ENCODE measurements at regions not wholly inside any gene's neighbourhood (a gene's known extent, or its start where the extent isn't known, plus 50 kb on each side); places are given as distances from the start of the nearest gene placed in this dataset.
"Not testable (repeated sequence)": the region's sequence is repeated elsewhere in the genome, so short reads cannot be mapped to it uniquely, and the experiment has no call there.

GRCh38 chr3:11733914-11734313 is 90.2 kb upstream of the VGLL4 start:
- Histone ChIP-seq H3K9me3 (no peaks in the 10 kb centered on the region), H3K4me3 (no peak overlapping the region), H3K36me3 (no peaks in the 10 kb centered on the region), H3K27ac (no peak overlapping the region), H3K27me3 (no peaks in the 10 kb centered on the region), H3K4me1 (no peaks in the 10 kb centered on the region), H3K9ac (ENCODE audit: low read depth in 2 of 2, low read length in 2 of 2) (no peak overlapping the region)
- no peak for DNase-seq
- intact Hi-C loops (cut with DNase I): no loop called here
- TF ChIP-seq CTCF (IDR thresholded peaks at IDR 0.05): no peak

GRCh38 chr3:11727207-11727606 is 83.5 kb upstream of the VGLL4 start:
- H3K27me3 ChIP-seq: no peaks in the 10 kb centered on the region
- no peak overlapping the region for H3K4me3 ChIP-seq
- no peaks in the 10 kb centered on the region for H3K9me3 ChIP-seq
- DNase-seq: no peak
- no peak for TF ChIP-seq CTCF (IDR thresholded peaks at IDR 0.05)
- H3K27ac ChIP-seq: no peak overlapping the region
- no peak overlapping the region for H3K9ac ChIP-seq (ENCODE audit: low read depth in 2 of 2, low read length in 2 of 2)
- H3K36me3 ChIP-seq: no peaks in the 10 kb centered on the region
- intact Hi-C loops (cut with DNase I): no loop called here
- H3K4me1 ChIP-seq: no peaks in the 10 kb centered on the region

DNA sequence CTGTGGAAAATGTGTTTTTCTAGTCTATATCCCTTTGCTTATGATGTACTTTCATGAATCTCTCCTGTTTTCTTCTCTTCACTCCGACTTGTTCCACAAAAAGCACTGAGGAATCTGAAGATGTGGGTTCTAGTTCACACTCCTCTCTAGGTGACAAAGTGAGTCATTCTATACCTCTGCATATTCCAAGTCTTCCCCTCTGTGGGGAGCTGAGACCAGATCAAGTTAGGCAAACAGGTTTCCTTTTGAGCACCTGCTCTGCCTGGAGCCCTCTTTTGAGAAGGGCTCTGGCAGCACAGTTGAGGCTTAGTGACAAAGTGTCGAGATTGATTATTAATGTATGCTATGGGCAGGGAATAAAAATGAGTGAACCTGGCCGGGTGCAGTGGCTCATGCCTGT is 82.4 kb upstream of the VGLL4 start:
- Histone ChIP-seq H3K27ac (no peak overlapping the region), H3K4me3 (no peak overlapping the region), H3K9ac (ENCODE audit: low read depth in 2 of 2, low read length in 2 of 2) (no peak overlapping the region), H3K9me3 (no peaks in the 10 kb centered on the region), H3K36me3 (no peaks in the 10 kb centered on the region), H3K27me3 (no peaks in the 10 kb centered on the region), H3K4me1 (no peaks in the 10 kb centered on the region)
- intact Hi-C loops (cut with DNase I): no loop called here
- DNase-seq: no peak
- TF ChIP-seq CTCF (IDR thresholded peaks at IDR 0.05): no peak

GRCh38 chr3:11725340-11725641 is 81.6 kb upstream of the VGLL4 start:
- H3K9ac ChIP-seq (ENCODE audit: low read depth in 2 of 2, low read length in 2 of 2); H3K4me1 ChIP-seq; intact Hi-C loops (cut with DNase I); DNase-seq; H3K27me3 ChIP-seq; H3K4me3 ChIP-seq; H3K36me3 ChIP-seq; H3K27ac ChIP-seq; H3K9me3 ChIP-seq: not testable (repeated sequence)

- no peak for TF ChIP-seq CTCF (IDR thresholded peaks at IDR 0.05)
- intact Hi-C loops (cut with DNase I): no loop called here
Observed at GRCh38 chr3:11724615-11725339, 81.1 kb upstream of the VGLL4 start.

DNA sequence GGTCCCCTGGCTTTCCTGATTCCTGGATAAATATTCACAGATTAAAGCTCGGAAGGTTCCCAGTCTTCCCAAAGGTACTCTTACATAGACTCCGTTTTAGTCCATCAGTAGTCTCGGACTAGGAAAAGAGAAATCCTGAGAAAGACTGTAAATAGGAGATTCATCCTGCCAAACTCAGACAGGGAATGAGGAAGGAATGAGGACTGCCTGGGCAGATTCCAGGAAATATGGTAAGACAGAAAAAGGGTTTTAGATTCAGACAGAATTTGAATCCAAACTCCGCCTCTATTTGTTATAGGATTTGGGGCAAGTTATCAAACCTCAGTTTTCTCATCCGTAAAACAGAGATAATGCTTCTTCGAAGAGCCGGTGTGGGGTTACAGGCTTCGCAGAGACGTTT is 77.8 kb upstream of the VGLL4 start:
- H3K4me1 ChIP-seq: no peaks in the 10 kb centered on the region
- no peak for TF ChIP-seq CTCF (IDR thresholded peaks at IDR 0.05)
- DNase-seq: no peak
- intact Hi-C loops (cut with DNase I): no loop called here
- no peaks in the 10 kb centered on the region for H3K36me3 ChIP-seq
- H3K9ac ChIP-seq (ENCODE audit: low read depth in 2 of 2, low read length in 2 of 2): peak overlapping the region in 1 of 2 donors; percentile 64
- no peak overlapping the region for H3K4me3 ChIP-seq
- H3K27ac ChIP-seq: peak overlapping the region; percentile 94
- H3K9me3 ChIP-seq: no peaks in the 10 kb centered on the region
- H3K27me3 ChIP-seq: no peaks in the 10 kb centered on the region

More at GRCh38 chr3:11724615-11725339, 81.1 kb upstream of the VGLL4 start:
- Histone ChIP-seq H3K9ac (ENCODE audit: low read depth in 2 of 2, low read length in 2 of 2) (no peak overlapping the region), H3K4me1 (no peaks in the 10 kb centered on the region), H3K27ac (no peak overlapping the region), H3K4me3 (no peak overlapping the region), H3K36me3 (no peaks in the 10 kb centered on the region), H3K9me3 (no peaks in the 10 kb centered on the region), H3K27me3 (no peaks in the 10 kb centered on the region)
- no peak for DNase-seq
